HG03175 (cell line): ENCODE measurements at regions not wholly inside any gene's neighbourhood (a gene's known extent, or its start where the extent isn't known, plus 50 kb on each side); places are given as distances from the start of the nearest gene placed in this dataset.

Experiments
- ATAC-seq: cut with Tn5 transposase; IDR thresholded peaks from one replicate; pipeline ENCODE4 v1.9.1; 2021; ENCODE audit warnings: mild to moderate bottlenecking, moderate library complexity; ENCODE audit not compliant: unreplicated experiment

- ATAC-seq: peak; percentile 96
Measured at GRCh38 chr9:80143899-80144298, 572.1 kb downstream of the TLE4 start.

- ATAC-seq: peak; percentile 84
Measured at GRCh38 chr9:80134487-80134886, 562.7 kb downstream of the TLE4 start.

- no peak for ATAC-seq
Measured at GRCh38 chr9:80131627-80132026, 559.9 kb downstream of the TLE4 start.

GRCh38 chr9:80127920-80128319, 556.2 kb downstream of the TLE4 start:
- no peak for ATAC-seq

- ATAC-seq: no peak
Measured at GRCh38 chr9:80125731-80126264, 554.0 kb downstream of the TLE4 start.

- no peak for ATAC-seq
Measured at GRCh38 chr9:80117031-80117430, 545.3 kb downstream of the TLE4 start.

- ATAC-seq: no peak
Measured at GRCh38 chr9:80114241-80114640, 542.5 kb downstream of the TLE4 start.

- ATAC-seq: no peak
Measured at GRCh38 chr9:80107931-80108660, 536.3 kb downstream of the TLE4 start.

- no peak for ATAC-seq
Measured at GRCh38 chr9:80097476-80097875, 525.7 kb downstream of the TLE4 start.

- ATAC-seq: no peak
Measured at GRCh38 chr9:80094176-80094771, 522.5 kb downstream of the TLE4 start.

- ATAC-seq: no peak
Measured at GRCh38 chr9:80093695-80094094, 521.9 kb downstream of the TLE4 start.

GRCh38 chr9:80091526-80091925, 519.8 kb downstream of the TLE4 start:
- ATAC-seq: no peak

GRCh38 chr9:80090317-80090716, 518.6 kb downstream of the TLE4 start:
- ATAC-seq: no peak

GRCh38 chr9:80086822-80087345, 515.1 kb downstream of the TLE4 start:
- no peak for ATAC-seq

GRCh38 chr9:80086386-80086785, 514.6 kb downstream of the TLE4 start:
- no peak for ATAC-seq

GRCh38 chr9:80085668-80086067, 513.9 kb downstream of the TLE4 start:
- ATAC-seq: no peak

GRCh38 chr9:80082213-80082612, 510.4 kb downstream of the TLE4 start:
- no peak for ATAC-seq

GRCh38 chr9:80078826-80079225, 507.1 kb downstream of the TLE4 start:
- ATAC-seq: no peak

GRCh38 chr9:80077059-80077458, 505.3 kb downstream of the TLE4 start:
- no peak for ATAC-seq

GRCh38 chr9:80076162-80076561, 504.4 kb downstream of the TLE4 start:
- no peak for ATAC-seq

- ATAC-seq: no peak
Measured at GRCh38 chr9:80074439-80074838, 502.7 kb downstream of the TLE4 start.

GRCh38 chr9:80072451-80072850, 500.7 kb downstream of the TLE4 start:
- no peak for ATAC-seq
